ENCODE measurements at regions not wholly inside any gene's neighbourhood (a gene's known extent, or its start where the extent isn't known, plus 50 kb on each side); places are given as distances from the start of the nearest gene placed in this dataset.

- TF ChIP-seq CTCF (IDR thresholded peaks at IDR 0.05) (no peak), POLR2A (IDR thresholded peaks at IDR 0.05) (no peak), POLR2AphosphoS5 (IDR thresholded peaks at IDR 0.05) (no peak), EP300 (IDR thresholded peaks at IDR 0.05) (no peak)
These were observed 239.9 kb upstream of the SMARCA2 start for GRCh38 chr9:1775230-1775629.
